ENCODE measurements at regions not wholly inside any gene's neighbourhood (a gene's known extent, or its start where the extent isn't known, plus 50 kb on each side); places are given as distances from the start of the nearest gene placed in this dataset.

GRCh38 chr1:57615956-57616355 lies 192.1 kb upstream of the DAB1 start:
- TF ChIP-seq CTCF (conservative IDR thresholded peaks at IDR 0.05 in 1 of 2, IDR thresholded peaks at IDR 0.05 in 1 of 2; ENCODE audit: extremely low read depth in 1 of 2, insufficient read depth in 1 of 2, low read depth in 1 of 2, low read length in 2 of 2) (no peak), EZH2 (IDR thresholded peaks at IDR 0.05; ENCODE audit: borderline replicate concordance, low read length) (no peak)

Data from mammary epithelial cell (primary cell).